HG02973 (cell line): ENCODE measurements at regions not wholly inside any gene's neighbourhood (a gene's known extent, or its start where the extent isn't known, plus 50 kb on each side); places are given as distances from the start of the nearest gene placed in this dataset.
"Not testable (repeated sequence)": the region's sequence is repeated elsewhere in the genome, so short reads cannot be mapped to it uniquely, and the experiment has no call there.

Experiments used
- ATAC-seq: cut with Tn5 transposase; IDR thresholded peaks from one replicate; pipeline ENCODE4 v1.9.1; 2021; ENCODE audit warnings: moderate library complexity; ENCODE audit not compliant: unreplicated experiment

DNA sequence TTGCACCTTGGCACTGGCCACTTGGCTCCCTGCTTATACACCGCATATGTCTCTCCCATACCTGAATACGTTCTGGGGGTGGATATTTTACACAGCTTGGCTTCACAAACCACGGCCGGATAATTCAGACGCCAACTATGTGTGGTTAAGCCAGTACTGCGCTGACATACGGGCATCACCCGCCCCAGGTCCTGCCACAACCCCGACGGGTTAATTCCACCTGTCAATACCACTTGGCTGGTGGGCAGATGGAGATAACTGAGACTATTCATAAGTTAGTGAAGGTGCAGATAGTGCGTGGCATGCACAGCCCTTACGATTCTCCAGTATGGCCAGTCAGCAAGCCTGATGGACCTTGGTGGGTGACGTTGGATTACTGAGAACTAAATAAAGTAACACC lies 696.3 kb upstream of the AGA start:
- ATAC-seq = no peak

DNA sequence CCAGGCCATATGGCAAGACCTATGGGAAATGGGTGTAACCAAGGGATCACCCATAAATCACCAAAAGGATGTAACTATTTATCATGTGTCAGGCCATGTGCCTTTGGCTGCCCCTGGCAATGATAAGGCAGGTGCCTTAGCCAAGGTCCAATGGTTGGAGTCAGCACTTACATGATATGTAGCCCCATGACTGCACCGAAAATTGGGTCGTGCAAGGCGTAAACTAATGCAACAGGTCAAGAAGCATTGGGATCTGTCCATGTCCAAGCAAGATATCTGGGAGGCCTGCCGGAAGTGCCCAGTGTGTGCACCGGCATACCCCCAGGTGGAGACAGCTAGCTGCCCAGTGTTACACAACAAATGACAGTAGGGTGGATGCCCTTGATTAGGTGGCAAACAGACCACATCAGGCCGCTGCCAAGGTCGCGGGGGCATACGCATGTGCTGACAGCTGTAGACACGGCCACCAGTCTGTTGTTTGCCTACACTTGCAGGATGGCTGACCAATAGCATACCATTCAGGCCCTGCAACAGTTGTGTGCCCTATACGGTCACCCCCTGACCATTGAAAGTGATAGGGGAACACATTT lies 698.2 kb upstream of the AGA start:
- ATAC-seq = no peak

DNA sequence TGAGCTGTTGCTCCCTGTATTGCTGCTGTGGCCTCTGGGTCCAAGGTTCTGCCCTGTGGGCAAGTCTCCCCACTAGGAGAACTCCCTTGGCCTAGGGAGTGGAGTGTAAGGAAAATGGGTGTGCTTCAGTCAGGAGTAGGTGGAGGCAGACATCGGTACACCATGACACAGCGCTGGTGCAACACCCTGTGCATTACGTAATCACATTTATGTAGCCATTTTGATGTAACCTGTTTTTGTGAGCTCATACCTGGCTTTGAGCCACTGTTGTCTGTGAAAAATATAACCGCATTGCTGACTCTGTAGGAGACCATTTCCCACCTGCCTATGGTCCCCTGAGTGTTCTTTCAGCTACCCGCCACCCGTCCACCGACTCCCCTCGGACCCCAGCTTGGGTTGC lies 700.5 kb upstream of the AGA start:
- ATAC-seq = no peak

DNA sequence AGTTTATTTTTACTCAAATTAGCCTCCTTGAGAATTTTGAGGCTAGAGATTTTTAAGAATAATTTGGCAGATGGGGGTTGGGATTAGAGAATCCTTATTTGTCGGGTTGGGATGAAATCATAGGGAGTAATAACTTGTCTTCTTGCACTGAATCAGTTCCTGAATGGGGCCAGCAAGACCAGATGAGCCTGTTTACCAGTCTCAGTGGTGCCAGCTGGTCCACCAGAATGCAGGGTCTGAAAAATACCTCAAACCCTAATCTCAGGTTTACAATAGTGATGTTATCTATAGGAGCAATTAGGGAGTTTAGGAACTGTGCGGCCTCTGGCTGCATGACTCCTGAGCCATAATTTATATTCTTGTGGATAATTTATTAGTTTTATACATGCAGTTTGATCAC lies 705.9 kb upstream of the AGA start:
- ATAC-seq = no peak

DNA sequence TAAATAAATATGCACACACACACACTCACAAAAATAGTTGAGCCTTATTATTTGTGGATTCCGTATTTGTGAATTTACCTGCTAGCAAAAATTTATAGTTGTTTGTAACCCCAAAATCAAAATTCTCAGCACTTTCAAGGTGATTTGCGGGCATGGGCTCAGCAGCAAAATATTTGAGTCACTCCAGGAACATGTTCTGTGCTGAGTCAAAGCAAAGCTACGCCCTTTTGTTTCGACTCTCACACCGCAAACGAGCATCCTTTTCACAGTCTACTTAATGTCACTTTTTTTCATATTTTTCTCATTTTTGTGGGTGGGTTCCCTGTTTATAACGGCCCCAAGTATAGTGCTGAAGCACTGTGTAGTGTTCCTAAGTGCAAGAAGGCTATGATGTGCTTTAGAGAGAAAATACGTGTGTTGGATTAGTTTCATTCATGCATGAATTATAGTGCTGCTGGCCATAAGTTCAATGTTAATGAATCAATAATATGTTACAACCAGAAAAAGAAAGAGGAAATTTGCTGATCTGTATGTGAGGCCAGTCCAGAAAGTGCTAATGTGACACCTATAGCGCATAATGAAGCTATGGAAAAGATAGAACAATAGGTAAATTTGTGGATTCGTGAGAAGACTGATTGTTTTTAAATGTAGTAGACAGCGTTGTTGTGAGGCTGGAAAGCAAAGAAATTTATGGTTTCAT lies 723.2 kb upstream of the AGA start:
- no peak for ATAC-seq

DNA sequence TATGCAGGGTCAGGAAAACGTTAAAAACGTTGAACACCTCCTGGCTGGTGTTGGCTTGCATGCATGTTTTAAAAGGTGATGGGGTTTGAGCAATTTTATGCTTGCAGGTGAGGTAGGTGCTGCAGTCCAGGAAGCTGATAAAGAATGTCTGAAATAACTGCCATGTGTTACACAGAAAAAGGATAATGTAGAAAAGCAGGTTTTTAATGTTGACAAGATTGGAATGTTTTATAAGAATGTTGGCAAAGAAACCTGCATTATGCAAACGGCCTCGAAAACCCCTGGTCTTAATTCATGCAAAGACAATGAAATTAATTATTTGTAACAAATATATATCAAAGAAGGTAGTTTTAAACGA lies 723.7 kb upstream of the AGA start:
- no peak for ATAC-seq

DNA sequence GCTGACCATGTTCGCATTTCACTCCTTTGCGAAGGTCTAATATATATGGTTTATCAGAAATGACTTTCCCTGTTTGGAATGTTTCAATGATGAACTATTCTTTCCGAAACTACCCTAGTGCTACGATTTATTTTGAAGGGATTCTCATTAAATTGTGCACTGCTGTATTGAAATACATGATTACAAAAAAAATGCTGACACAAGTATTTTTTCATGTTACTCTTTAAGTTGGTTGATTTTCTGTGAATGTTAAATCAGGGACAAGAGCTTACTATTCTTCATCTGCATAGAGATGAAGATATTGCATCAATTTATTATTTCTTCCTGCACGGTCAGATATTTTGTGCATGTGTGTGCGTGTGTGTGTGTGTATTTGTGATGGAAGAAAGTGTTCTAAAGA lies 731.5 kb upstream of the AGA start:
- no peak for ATAC-seq

DNA sequence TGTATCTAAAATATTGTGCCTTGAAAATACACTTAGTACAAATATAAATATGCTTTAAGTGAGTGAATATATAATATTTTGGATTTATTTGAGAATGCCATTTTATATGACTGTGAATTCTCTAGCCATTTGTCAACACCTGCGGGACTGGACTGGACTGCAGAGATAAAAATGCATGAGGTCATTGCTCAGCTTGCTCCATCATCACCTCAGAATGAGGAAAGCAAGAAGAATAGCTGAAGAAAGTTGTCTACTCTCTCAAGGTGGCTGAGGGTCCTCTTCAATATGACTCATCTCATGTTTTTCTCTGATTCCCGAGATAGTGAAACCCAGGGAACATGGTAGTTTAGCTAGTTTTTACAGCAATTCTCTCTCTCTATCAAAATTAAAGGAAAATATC lies 732.5 kb upstream of the AGA start:
- no peak for ATAC-seq

DNA sequence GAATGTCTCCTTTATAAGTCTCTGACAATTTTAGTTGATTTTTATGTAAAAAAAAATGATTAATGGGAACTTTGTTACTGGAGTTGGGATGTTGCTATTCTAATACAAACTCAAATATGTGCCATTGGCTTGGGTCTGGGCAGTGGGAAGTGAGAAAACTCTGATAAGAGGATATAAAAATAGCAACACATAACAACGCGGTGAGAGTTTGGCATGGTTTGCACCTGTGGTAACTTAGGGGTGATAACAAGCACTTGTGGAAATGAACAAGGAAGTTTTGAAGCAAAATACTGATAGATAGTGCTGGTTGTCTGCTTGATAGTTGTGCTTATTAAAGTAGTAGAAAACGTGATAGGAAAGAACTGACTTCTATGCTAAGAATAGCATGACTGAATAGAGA lies 743.3 kb upstream of the AGA start:
- no peak for ATAC-seq

DNA sequence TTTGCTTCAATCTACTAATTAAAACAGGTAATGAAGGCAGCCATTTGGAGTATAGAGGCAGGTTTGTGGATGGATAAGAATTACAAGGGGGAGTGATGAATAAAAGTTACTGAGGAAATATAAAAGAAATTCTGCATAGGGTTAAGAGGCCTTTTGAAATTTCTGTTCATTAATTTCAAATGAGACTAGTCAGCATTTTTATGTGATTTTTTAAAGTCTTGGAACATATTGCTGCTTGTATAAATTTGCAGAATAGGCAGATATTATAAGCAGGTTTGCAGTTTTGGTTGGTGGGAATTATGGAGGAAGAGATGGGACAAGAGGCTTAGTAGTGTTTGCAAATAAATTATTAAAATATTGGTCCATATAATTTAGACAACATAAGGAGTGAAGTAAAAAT lies 750.4 kb upstream of the AGA start:
- no peak for ATAC-seq

DNA sequence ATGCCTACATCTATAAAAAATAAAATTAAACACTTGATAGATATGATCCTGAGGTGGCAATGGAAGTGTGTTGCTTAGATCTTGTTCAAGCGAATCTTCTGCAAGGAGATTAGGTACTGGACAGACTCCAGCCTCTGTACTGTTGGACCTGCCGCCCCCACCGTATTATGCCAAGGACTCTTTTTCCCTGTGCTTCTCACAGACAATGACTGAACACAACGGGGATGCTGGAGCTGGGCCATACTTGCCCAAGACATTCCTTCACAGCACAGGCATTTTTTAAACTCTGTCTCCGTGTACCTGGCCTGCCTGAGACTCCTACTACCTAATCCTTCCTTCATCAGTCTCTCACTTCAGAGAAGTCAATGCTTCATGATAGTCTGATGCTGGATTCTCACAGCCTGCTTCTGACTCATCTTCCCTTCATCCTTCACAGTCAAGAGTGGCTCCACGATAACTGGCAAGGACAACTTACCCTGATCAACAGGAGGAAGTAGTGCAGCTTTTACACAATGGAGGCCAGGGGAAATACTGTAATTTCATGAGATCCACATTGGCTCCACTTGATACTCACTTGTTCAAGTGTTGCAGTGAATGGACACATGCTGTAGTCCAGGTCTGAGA lies 754.6 kb upstream of the AGA start:
- no peak for ATAC-seq

DNA sequence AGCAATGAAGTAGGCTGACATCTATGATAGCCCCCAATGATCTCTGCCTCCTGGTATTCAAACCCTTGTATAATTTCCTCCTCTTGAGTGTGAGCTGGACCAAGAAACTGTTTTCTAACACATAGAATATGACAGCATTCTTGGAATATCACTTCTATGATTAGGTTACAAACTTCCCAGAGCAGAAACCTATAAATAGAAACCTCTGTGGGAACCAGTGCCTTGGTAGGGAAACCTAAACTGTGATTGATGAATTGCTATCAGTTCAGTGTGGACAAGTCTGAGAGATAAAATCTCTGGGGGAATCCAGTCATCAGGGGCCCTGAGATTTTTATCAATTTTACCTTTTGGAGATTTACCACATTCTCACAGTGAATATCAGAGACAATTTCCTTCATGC lies 756.5 kb upstream of the AGA start:
- ATAC-seq = no peak

DNA sequence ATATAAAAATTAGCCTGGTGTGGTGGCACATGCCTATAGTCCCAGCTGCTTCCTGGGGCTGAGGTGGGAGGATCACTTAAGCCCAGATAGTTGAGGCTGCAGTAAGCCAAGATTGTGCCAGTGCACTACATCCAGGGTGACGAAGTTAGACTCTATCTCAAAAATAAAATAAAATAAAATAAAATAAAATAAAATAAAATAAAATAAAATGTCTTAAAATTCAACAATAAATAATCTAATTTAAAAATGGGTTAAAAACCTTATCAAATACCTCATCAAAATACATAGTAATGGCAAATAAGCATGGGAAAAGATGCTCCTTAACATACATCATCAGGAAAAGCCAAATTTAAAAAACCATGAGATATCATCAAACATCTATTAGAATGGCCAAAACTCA lies 760.2 kb upstream of the AGA start:
- no peak for ATAC-seq

DNA sequence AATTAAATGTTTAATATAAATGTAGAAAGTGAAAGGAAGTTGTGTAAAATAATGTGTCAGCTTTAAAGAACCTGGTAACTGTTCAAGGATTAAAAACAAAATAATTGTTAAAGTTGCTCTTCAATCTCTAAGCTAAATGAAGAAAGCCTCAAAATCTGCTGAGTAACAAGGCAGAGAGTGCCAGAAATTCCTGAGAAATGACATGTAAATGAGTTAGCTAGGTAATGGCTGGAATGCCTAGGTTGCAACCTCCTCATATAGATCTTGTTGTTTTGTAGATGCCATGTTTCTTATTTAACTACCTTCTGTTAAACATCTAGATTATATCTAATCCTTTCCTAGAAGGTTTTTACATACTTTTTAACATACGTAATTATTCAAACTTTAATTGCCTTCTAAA lies 763.6 kb upstream of the AGA start:
- no peak for ATAC-seq

DNA sequence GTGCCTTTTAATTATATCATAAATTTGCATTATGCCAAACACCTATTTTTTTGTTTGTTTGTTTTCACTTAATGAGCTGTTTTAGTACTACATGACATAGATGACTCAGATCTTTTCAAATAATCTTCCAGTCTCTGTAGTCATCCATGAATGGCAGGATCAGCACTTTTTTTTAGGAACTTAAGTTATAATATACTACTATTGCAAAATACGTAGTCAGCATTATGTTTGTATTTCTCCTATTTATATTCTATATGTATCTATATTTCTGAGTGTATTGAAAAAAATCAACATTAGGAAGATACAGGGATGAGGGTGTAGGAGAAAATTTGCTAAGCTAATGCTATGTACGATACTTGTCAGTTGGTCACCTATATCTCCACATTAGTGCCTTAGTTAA lies 773.1 kb upstream of the AGA start:
- ATAC-seq = no peak

DNA sequence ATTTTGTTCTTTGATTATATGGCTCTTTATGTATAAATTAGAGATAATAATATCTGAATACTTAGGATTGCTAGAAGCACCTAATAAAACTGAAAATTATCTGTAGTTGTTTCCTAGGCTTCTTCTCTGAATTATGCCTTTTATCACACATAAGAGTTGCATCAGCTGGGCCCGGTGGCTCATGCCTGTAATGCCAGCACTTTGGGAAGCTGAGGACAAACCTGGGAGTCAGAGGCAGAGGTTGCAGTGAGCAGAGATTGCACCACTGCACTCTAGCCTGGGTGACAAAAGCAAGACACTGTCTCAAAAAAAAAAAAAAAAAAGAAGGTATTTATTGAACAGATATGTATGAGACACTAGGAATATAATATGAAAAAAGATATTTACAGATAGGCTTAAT lies 773.5 kb upstream of the AGA start:
- no peak for ATAC-seq

DNA sequence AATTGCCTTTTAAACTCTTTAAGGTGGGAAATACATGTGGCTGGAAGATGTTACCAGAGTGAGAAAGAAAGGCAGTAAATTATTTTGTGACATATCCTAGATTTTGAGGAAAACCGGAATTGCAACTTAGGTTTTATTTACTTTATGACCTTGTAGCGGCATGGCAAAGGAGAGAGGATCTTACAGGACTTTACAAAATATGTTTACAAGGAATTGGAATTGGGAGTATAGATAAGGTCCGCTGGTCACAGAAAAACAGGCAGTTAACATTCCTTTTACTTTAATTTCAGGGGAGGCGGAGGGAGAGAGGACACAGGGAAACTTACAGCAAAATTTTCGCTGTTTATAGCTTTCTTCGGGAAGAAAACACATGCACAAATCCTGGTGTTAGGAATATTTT lies 784.2 kb upstream of the AGA start:
- not testable (repeated sequence) for ATAC-seq

DNA sequence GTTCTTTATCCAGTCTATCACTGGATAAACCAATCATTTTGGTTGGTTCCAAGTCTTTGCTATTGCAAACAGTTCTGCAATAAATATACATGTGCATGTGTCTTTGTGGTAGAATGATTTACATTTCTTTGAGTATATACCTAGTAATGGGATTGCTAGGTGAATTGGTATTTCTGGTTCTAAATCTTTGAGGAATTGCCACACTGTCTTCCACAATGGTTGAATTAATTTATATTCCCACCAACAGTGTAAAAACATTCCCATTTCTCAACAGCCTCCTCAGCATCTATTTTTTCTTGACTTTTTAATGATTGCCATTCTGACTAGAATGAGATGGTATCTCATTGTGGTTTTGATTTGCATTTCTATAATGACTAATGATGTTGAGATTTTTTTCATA lies 791.7 kb upstream of the AGA start:
- ATAC-seq = no peak

DNA sequence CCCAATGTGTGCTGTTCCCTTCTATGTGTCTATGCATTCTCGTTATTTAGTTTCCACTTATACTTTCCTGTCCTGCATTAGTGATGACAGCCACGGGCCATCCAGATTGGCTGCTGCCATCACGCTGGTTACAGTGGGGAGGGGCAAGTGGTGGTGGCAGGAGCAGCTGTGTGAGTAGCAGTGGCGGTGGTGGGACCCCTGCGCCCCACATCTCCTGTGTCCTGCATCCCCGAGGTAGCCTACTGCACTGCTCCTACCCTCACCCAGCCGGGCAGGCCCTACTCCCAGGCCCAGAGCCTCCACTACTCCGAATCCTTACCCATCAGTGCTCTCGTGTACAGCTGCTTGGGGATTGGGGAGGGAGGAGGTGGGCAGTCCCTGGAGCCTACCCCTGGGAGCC lies 798.7 kb upstream of the AGA start:
- no peak for ATAC-seq

DNA sequence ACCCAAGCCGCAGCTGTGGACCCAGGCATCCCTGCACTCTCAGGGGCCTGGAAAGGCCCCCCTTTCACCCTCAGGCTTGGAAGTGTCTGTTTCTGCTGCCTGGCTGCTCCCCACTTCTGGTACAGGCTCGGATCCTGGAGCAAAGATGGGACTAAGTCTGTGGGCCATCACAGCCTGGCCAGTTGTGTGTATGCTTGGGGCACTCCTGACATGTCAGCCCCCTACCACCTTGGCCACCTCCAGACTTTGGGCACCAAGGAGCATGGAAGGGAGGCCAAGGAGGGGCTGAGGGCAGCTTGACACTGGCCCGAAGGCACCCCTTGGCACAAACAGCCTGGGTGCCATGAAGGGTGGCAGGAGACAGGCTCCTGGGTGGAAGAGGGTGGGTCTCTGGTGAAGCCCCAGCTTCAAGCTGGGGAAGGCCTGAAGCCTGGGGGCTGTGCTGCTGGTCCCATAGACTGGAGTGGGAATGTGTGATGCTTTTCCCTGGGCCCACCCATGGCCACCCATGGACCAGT lies 799.4 kb upstream of the AGA start:
- ATAC-seq = no peak

DNA sequence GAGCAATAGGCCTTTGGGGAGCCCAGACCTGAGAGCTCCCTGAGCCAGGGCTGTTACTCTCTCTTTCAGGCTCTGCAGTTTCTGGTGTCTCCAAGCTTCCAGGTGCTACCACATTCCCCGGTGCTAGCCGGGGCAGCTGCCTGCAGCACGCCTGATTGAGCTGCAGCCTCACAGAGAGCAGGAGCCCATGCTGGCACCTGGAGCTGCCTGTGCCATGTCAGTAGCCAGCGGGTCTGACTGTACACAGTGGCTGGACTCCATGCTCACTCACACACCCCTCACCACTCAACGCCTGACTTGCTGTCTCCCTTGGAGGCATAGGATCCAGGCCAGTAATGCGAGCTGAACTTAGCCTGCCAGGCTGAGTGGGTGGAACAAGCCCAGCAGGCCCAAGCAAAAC lies 800.4 kb upstream of the AGA start:
- ATAC-seq = no peak

DNA sequence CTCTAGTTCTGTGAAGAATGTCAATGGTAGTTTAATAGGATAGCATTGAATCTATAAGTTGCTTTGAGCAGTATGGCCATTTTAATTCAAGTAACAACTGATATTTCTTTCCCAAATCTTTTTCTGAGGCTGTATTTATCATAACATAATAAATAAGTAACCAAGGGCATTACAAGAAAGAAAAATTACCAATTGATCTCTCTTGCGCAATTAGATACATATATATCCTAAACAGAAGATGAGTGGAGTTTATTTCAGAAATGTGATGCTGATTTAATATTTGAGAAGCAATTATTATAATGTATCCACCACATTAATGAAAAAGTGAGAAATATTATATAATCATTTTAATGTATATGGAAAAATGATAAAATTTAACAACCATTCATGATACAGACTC lies 802.5 kb upstream of the AGA start:
- no peak for ATAC-seq

DNA sequence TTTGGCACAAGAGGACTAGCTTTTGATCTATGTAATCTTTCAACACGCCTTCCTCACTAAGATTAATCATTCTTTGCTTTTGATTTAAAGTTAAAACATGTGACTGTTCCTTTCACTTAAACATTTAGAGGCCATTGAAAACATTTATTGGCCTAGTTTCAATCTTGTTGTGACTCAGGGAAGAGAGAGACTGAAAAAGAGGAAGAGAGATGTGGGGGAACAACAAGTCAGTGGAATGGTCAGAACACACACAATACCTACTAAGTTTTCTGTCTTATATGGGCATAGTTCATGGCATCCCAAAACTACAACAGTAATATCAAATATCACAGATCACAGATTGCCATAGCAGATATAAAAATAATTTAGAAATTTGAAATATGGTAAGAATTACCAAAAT lies 812.9 kb upstream of the AGA start:
- no peak for ATAC-seq
